Suppressor macrophage (primary cell): ENCODE measurements at regions not wholly inside any gene's neighbourhood (a gene's known extent, or its start where the extent isn't known, plus 50 kb on each side); places are given as distances from the start of the nearest gene placed in this dataset.

Source experiments
- DNase-seq, 4 experiments: peaks; one replicate each; pipeline ENCODE4 v3.0.0-alpha.2; 2020 to 2022

DNA sequence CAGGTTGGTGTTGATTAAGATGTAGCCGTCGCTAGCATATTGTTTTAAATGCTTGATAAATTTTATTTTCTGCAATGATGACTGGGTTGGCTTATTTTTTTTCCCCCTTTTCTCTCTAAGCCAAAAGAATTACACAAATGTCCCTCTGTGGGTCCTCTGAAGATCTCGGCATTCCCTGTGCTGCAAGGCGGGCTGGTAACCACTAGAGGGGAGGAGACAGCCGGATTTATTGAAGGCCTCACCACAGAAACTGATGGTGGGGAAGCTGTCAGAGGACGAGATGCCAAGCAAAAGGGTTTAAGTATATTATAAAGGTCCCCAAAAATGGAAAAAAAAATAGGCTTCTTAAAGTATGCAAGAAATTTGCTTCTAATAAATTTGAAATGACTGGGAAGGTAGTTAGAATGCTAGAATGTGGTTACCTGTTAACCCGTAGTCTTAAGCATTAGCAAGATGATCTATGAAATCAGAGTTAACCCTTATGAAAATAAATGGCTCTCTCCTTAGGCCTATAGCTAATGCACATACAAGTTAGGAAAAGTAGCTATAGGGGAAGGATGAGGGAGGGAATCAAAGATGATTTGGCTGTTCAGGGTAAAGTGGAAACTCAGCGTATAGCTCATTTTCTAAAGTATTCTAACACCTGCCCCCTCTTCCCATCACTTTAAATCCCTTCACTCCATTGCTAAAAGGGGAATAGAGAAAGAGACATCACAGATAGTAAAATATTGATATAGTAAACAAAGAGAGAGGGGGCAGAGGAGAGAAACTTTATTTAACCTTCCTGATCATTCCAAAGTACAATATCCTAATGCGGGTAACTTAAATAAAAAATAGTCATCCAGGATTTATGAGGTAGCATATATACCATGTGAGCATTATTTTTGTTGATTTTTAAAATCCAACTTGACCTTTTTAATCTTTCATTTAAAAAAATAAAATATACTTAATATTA is 894.5 kb upstream of the POU3F3 start:
- DNase-seq = peak; percentile 2 to 27 (median 16)

DNA sequence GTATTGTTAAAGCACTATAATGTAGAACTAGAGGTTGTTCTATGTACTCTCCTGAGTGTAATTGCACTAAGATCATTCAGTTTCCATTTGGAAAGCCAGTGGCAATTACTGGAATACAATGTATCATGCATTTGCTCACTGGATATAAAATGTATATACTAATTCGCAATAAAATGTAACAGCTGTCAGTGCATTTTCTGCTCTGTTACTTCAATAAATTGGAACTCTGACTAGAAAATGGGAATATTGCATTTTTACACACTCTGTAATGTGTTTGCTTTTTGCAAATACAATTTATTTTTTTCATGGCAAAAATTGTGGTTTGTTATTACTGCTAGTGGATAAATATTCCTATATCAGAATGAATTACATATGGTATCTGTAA is 893.8 kb upstream of the POU3F3 start:
- no peak for DNase-seq

DNA sequence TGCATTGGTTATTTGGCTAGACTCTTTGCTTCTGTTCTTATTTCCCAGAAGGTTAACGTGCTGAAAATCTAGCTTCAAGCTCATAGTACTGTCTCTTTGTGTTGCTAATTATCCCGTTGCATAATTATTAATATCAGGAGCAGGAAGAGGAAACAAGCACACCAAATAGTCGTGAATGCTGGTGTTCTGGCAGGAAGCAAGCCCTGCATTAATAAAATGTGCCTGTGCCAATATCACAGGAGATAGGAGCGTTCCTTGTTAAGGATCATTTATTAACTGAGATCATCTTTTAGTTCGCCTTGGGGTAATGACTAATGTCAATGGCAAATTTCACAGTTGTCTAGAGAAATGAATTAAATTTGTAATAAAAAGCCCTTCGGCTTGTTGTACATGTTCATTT is 893.0 kb upstream of the POU3F3 start:
- DNase-seq = no peak

DNA sequence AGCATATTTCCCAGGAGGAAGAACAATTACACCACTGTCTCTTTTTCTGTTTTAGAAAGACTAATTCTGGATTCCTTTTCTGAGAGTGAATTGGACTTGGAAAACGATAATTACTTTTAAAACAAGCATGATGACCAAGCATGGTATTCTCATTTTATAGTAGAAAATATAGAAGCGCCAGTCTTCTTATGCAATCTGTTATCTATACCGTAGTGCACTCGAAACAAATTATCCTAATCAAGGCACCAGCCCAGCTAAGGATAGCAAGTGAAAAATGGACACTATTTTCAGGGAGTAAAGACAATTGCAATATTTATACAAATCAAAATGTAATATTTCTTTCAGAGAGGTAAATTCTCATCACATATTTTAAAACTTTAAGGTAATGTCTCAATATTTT is 892.1 kb upstream of the POU3F3 start:
- DNase-seq = no peak

DNA sequence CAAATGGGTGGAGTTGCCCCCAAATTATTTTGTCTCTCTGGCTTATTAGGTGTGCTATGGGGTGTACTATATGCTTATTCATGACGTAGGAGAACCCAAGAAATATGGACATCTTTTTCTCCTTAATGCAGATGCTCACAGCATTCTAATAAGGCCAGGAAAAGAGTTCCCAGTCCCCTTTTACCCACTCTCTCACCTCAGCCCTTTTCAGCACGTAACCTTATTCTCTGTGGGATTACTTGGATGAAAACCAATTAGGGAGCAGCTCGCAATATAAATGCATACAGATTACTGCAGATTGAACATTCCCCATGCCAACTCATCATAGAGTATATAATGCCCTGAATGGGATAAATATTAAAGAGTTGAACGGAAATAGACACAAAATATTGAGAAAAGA is 891.2 kb upstream of the POU3F3 start:
- DNase-seq = no peak

DNA sequence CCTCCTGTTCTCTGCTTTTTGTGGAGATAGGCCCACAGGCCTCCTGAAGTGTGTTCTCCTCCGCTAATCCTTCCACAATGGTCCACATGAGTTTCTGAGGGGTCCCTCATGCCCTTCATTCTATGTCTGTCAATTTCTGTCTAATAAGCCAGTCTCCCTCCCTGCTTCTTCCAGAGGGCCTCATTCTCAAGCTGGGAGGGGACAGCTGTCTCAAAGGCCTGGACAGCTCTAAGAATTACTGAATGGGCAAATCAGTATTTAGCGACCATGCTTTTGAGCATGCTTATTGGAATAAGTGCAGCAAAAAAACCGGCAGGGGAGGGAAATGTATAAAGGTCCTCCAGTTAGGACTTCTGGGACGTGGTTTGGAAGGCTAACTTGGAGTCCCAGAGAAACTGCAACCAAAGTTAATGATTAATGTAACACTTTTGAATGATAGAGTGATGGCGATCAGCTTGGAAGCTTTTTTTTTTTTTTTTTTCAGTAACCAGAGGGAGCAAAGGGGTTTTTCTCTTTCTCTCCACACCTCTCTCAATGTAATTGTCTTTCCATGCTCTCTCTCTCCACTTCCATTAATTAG is 890.7 kb upstream of the POU3F3 start:
- no peak for DNase-seq

DNA sequence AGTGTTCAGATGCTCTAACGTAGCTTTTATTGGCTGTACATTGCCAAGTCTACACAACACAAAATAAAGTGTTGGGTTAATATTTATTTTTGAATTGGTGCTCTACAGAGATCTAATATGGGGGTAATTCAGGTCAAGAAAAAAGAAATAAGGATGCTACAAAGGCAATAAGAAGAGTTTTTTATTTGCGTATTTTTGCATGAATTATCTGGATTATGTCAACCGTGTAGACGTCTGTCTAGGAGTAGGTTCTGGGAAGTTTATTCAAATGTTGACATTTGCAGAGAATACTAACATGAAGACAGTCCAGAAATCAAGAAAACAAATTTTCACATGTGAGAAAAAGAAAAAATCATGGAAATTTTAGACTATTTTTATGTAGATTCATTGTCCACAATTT is 876.7 kb upstream of the POU3F3 start:
- no peak for DNase-seq

DNA sequence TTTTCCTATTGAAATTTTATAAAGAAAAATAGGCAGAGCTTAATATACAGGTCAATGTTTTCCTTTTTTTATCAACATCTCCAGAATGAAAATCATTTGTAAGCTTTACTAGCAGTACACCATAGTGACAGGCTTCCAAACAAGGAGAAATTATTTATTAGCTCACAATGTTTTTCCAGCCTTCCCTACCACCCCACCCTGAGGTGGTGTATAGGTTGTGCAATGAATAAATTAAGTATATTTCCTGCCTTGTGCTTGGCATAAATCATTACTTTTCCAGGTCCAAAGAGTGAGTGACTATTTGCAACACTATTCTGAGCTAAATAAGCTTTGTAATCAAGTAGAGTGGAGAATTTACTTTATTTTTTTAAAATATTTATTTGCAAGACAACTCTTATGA is 876.2 kb upstream of the POU3F3 start:
- DNase-seq = no peak

DNA sequence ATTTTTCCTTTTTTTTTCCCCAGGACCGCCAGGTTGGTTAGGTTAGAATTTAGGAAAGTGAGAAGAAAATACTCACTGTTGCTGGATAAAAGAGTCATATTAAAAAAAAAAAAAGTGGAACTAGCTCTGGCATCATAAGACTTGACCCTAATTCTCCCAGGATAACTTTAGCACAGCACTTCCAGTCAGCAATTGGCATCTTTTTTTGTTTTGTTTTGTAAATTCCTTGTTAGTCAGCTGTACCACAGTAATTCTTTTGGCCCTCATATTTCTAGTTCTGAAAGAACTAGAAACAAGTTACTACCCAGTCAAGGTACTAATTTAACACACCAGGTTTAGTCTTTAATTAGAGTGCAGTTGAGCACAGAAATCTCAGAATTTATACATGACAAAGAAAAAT is 873.5 kb upstream of the POU3F3 start:
- no peak for DNase-seq

DNA sequence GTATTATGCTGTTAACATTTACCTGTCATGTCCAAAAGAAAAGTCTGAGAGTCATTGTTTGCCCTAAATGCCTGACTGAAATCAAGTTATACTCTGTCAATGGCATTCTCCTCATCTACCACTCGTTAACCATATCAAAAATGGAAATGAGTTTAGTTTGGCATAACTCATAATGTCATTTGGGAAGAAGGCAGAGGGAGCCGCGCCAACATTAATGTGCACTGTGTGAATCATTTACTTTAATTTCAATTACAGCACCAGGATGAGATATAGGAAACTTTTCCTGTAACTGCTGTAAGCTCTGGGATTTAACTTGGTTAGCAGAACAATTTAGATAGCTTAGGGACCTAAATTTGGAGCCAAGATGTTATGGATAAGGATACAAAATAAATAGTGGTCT is 871.2 kb upstream of the POU3F3 start:
- DNase-seq = no peak

DNA sequence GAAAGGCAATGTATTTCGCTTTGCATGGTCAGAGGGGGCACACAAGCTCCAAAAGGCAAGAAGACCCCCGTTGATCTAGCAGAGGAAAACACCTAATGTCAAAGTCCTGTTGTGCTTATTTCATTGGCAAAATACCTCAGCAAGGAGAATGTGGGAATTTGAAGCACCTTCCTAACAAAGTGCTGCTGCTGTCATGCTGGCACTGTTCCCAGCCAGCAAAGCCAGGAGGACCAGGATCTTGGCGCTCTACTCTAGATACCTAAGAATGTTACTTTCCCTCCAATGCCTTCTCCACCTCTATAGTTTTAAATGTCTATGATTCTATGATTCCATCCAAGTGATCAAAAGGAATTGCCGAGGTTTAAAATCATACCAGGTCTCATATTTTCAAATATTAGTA is 867.9 kb upstream of the POU3F3 start:
- DNase-seq = no peak

DNA sequence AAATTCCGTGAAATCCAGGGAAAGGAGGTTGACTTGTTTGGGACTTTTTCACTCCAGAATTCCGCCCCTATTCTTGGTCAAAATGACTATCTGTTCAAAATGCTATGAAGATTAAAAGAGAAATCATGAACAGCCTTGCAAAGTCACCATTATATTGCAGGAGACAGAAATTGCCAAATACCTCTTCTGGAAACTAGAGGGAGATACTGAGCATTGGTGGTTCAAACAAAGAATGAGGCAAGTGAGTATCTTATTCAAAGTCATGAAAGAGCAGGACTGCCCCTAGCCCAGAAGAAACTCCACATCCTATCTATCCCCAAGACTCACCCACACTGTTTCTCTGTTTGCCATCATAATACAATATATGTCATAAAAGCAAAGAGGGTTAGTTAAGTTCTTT is 862.3 kb upstream of the POU3F3 start:
- DNase-seq = no peak

DNA sequence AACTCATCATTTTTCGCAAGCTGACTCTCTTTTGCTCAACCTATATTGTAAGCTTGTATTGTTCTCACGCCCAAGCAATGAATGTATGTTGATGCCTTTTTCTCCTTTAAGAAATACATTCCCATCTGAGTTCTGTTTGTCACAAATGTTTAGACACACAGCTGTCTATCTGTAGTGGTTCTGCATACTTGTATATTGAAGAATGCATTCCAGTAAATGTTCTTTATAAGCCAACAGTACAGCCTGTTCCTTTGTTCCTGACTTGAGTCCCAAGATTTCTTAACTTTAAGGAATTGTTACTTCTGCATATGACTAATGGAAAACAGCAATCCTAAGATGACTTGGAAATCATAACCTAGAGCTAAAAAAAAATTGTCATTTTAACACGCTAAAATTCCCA is 849.1 kb upstream of the POU3F3 start:
- DNase-seq = no peak

DNA sequence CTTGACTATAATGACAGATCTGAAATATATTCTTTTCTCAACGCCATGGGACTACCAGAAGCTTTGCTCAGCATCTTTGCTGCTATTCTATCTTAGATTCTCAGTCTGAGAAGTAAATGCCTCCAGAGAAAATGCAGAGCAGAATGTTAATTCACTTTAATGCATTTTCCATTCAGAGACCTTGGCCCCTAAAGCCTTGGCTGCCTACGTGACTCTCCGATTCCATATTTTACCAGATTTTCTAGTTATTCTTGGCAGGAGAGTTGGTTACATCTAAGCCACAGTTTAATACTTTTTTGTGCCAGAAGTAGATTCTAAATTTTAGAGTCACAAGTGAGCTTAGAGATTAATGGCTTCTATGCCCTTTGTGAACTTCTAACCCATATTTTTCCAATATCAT is 837.1 kb upstream of the POU3F3 start:
- DNase-seq = no peak

DNA sequence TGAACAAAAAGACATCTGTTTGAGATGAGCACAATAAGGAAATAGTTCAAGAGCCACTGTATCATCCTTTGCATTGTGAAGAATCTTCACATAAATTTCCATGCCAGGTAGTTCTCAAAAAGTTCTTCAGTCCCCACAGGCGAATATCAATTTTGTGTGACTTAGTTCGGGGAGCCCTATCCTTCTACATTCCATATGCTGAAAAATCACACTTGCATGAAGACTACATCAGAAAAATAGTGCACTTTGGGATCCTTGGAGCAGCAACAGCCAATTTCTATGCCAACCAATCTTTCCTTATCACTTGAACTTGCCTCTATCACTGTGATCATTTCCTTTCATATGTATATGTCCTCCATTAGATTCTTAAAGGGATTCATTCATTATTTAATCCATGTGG is 830.6 kb upstream of the POU3F3 start:
- DNase-seq = no peak

DNA sequence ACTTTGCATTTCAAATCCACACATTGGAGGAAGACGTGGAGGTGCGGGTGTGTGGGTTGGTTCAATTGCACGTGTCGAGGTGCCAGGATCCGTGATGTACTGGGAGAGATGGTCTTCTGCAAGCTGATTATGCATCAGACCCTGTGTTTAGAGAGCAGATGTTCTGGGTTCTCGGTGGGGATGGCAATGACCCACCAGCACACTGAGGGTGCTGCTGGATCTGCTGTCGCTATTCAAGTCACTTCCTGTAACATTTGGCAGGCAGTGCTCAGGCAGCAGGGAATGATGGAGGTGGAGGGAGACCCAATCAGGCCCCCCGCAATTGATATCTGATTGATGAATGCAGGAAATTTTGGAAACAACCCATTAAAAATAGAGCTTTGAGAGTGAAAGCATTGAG is 830.1 kb upstream of the POU3F3 start:
- DNase-seq = no peak

DNA sequence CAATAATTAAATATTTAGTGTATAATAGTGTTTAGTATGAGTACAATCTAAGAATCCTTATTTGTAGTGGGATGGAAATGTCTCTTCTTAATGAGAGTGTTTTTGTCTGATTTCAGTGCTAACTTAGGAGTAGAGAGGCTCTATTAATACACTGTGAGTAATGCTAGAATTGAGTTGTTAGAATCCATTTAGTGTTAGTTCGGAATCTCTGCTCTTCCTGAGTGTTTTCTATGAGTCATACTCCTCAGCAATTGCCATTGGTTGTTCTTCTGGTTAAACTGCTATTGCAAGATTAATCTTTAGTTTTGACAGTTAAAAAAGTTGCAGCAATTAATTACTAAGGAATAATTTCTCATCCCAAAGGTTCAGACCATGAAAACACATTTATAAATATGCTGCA is 828.6 kb upstream of the POU3F3 start:
- DNase-seq = no peak

DNA sequence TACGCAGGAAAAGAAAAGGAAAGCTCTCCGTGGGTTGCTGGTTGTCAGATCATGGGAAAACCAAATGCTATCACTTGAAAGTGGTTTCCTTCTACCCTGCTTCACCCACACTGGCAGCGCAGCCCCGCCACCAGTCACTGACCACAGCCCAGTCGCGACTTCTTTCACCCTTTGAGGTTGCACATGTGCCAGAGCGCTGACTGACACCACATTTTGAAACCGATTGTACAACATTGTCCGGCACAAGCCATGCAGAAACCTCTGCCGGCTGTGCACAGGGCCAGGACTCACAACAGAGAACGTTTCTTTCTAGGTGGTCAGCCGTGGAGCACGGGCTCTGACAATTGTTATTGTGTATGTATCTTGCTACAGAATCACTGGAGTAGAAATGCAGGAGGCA is 827.2 kb upstream of the POU3F3 start:
- no peak for DNase-seq

DNA sequence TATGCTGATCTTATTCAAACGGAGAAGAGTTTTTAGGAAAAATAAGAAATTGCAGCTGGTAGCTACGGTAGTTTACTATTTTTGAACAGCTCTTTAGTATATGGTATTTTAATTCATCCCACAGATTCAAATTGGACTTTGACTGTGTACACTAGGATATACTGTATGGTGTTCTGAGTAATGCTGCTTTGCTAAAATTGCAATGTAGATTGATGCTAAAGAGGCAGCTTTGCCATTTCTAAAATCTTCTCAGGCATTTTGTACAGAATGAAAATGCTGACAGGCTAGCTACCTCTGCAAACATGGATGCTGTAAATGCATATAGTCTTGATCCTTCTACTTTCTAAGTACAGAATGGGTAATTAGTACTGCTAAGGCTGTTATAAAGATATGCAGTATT is 826.6 kb upstream of the POU3F3 start:
- no peak for DNase-seq

DNA sequence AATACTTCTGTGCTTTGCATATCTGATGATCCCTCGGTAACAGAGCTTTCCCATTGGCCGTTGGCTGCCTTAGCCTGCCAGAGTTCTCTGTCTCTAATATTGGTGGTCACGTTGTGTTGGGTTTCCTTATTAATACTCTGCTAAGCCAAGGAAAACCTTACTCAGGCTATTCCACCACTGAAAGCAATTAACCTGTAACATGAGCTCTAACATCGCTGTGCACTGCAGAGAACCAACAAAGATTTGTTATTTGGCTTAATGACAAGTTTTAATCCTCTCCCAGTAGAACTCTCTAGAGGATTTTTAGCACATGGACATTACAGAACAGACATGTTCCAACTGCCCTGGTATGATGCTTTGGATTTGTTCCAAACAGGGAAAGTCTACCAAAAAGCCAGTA is 825.9 kb upstream of the POU3F3 start:
- DNase-seq = no peak

DNA sequence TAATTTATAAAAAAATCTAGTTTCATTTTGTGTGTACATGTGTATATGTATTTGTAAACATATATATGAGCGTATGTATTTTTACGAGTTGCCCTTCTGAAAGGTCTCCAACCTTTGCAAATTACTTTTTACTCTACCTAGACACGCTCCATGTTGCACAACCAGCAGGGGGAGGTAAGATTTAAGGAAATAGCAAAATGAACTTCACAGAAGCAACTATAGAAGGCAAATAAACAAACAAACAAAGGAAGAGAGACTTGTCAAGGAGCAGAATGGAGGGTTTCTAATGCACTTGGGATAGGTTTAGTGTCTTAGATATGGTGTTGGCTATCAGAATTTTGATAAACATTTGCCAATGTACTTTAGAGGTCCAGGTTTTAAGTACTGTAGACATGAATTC is 820.5 kb upstream of the POU3F3 start:
- peak in 1 of 4 experiments; percentile 2 for DNase-seq

DNA sequence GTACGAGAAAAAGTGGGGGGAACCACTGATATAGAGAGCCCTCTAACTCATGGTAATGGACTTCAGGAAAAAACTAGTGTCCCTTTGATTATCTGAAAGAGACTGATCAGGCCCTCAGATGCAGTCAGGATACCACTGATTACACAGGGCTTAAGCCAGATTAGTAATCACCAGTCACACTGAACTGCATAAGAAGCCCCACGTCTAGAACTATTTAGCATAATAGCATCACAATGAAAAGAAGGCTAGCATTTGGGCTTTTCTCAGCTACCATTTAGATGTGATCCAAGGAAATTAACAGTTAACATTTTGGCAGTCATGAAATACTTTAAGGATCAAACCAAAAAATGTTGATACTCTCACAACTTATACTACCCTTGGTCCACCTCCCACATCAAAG is 813.1 kb upstream of the POU3F3 start:
- DNase-seq = no peak

DNA sequence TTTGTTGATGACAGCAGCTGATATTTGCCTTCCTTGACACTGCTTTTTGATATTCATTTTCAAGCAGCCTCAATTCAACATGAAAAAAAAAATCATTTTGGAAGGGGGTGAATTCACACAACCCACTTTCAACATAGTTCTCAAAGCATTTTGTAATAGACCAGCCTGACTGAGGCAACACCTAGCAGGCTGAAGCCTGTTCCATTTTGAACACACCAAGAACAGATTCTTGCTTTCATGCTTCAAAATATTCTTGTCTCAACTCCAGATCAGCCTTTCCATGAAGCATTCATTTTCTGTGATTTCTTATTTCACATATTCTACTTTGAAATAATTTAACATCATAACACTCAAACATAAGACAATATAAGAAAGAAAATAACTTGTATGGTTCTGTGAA is 812.6 kb upstream of the POU3F3 start:
- no peak for DNase-seq

DNA sequence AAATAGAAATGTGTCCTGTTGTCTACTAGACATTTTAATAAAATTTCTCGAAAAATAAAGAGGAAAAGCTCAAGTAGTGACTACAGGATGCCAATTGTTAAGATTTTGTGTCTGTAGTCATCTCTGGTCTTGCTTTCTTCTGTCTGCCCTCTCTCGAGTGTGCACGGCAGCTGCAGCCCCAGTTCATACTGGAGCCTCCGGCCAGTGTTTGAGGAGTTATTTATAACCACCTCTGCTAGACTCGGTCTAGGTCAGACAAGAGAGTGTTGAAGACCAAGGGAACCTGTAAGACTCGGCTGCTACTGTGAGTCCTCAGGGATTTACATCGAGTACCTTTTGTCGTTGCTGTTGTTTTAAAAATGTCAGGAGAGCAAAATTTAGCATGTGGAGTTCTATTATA is 810.1 kb upstream of the POU3F3 start:
- DNase-seq = no peak

DNA sequence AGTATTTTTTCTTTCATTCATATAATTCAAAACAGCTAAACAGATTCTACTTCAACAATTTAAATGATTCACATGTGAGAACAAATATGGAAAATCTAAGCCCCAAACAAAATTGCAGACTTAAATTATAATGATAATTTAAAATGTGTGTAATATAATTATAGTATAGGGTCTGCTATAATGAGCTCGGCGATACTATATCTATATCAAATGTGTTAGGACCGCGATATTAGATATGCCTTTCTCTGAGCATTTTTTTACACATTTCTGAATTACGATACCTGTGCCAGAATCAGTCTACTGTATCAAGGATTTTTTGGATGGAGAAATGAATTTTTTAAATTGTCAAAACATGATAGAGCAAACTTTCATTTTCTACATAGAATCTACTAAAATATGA is 808.8 kb upstream of the POU3F3 start:
- DNase-seq = no peak
